Ovary (tissue), 3 donors: ENCODE measurements at regions not wholly inside any gene's neighbourhood (a gene's known extent, or its start where the extent isn't known, plus 50 kb on each side); places are given as distances from the start of the nearest gene placed in this dataset.

Experiments
- CTCF ChIP-seq, 3 donors: fragments of 450-650 bp in 2 of 3; fragments of 200-600 bp in 1 of 3; IDR thresholded peaks; one replicate each; pipeline versions ENCODE4 v1.5.1 to v1.8.0; 2016 to 2022; ENCODE audit warnings: antibody characterized with exemption in 3 of 3, mild to moderate bottlenecking in 1 of 3
- POLR2A ChIP-seq: fragments of 450-650 bp; IDR thresholded peaks from one replicate; pipeline ENCODE4 v1.6.1; 2017; ENCODE audit warnings: antibody characterized with exemption, mild to moderate bottlenecking, moderate library complexity
- donor health status: DM: no; HTN: no; CAD: no.

GRCh38 chr2:16406496-16407289, 258.9 kb downstream of the CYRIA start:
- no peak for TF ChIP-seq CTCF (IDR thresholded peaks at IDR 0.05)
- TF ChIP-seq POLR2A = no peak
